Kidney epithelial cell (primary cell): ENCODE measurements at regions not wholly inside any gene's neighbourhood (a gene's known extent, or its start where the extent isn't known, plus 50 kb on each side); places are given as distances from the start of the nearest gene placed in this dataset.

ENCODE experiments used
- DNase-seq: peaks from one replicate; pipeline ENCODE4 v3.0.0-alpha.2; 2010; ENCODE audit warnings: low read depth
- H3K27me3 ChIP-seq: 2 replicates; pipeline ENCODE4 v1.6.0; 2011; ENCODE audit warnings: low read length; ENCODE audit not compliant: control insufficient read depth, insufficient read depth
- H3K36me3 ChIP-seq: 2 replicates; pipeline ENCODE4 v1.5.1; 2011; ENCODE audit warnings: low read length; ENCODE audit not compliant: control insufficient read depth, insufficient read depth
- H3K4me3 ChIP-seq: 2 replicates; pipeline ENCODE4 v1.5.1; 2011; ENCODE audit warnings: low read depth, mild to moderate bottlenecking, control low read depth, low read length
- TF ChIP-seq, protein P1 (sequence below): IDR thresholded peaks from 2 replicates; pipeline ENCODE4 v1.5.1; 2011; ENCODE audit warnings: mild to moderate bottlenecking, moderate library complexity, low read length, control low read depth, inconsistent platforms; ENCODE audit not compliant: insufficient read depth, poor library complexity, severe bottlenecking

DNA sequence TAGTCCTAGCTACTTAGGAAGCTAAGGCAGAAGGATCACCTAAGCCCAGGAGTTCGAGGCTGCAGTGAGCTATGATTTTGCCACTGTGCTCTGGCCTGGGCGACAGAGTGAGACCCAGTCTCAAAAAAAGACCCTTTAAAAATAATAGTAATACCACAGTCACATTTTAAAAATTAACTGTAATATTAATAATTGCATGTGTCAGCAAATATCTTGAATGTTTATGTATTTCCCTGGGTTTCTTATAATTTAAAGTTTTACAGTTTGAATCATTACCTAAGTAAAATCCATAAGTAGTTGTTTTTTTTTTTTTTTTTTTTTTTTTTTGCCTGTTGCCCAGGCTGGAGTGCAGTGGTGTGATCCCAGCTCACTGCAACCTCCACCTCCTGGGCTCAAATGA lies 69.2 kb downstream of the LYZL2 start:
- Histone ChIP-seq H3K4me3 (no peak overlapping the region), H3K27me3 (no peaks in the 10 kb centered on the region), H3K36me3 (no peaks in the 10 kb centered on the region)
- DNase-seq, result no peak
- TF ChIP-seq, protein P1, sequence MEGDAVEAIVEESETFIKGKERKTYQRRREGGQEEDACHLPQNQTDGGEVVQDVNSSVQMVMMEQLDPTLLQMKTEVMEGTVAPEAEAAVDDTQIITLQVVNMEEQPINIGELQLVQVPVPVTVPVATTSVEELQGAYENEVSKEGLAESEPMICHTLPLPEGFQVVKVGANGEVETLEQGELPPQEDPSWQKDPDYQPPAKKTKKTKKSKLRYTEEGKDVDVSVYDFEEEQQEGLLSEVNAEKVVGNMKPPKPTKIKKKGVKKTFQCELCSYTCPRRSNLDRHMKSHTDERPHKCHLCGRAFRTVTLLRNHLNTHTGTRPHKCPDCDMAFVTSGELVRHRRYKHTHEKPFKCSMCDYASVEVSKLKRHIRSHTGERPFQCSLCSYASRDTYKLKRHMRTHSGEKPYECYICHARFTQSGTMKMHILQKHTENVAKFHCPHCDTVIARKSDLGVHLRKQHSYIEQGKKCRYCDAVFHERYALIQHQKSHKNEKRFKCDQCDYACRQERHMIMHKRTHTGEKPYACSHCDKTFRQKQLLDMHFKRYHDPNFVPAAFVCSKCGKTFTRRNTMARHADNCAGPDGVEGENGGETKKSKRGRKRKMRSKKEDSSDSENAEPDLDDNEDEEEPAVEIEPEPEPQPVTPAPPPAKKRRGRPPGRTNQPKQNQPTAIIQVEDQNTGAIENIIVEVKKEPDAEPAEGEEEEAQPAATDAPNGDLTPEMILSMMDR, result no peak

DNA sequence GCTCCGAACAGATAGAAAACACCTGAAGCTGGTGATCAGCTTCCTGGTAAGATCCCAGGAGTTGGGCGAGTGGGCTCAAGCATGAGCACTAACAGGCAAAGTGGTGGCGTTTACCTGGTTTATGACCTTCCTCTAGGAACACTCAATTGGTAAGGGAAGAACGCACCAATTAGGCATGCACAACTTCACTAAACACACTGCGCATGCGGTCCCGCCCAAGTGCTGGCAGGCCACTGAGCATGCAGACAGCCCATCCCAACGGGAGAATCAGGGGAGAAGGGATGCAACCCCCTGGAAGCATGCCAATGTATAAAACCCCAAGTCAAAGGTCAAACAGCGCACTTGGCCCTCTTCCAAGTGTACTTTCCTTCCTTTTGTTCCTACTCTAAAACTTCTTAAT lies 70.4 kb downstream of the LYZL2 start:
- TF ChIP-seq, protein P1, result no peak
- Histone ChIP-seq H3K36me3 (no peaks in the 10 kb centered on the region), H3K4me3 (no peak overlapping the region), H3K27me3 (no peaks in the 10 kb centered on the region)
- no peak for DNase-seq

DNA sequence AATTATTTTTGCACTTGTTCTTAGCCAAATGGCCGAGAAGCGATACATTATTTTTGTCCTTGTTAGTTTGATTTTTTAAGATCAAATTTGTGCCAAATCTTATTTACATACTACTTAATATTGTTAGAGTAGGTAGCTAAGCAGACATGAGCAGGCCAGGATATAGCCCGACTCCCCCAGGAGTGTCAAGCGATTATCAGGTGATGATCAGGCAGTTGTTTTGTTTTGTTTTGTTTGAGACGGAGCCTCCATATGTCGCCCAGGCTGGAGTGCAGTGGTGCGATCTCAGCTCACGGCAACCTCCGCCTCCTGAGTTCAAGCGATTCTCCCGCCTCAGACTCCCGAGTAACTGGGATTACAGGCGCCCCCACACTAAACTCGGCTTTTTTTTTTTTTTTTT lies 71.1 kb downstream of the LYZL2 start:
- TF ChIP-seq, protein P1, result no peak
- Histone ChIP-seq H3K36me3 (no peaks in the 10 kb centered on the region), H3K4me3 (no peak overlapping the region), H3K27me3 (no peaks in the 10 kb centered on the region)
- DNase-seq, result no peak

DNA sequence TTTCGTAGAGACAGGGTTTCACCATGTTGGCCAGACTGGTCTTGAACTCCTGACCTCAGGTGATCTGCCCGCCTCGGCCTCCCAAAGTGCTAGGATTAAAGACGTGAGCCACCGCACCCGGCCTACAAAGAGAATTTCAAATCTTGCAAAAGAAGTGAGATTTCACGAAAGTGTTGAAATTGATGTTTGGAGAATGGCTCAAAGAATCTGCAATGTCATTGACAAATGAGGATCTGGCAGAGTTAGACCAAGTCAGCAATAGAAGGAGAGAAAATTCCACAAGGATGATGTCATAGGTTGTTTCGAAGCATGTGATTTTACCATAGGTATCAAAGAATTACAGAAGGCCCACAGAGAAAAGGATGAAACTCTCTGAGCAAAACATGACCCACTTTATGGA lies 71.7 kb downstream of the LYZL2 start:
- no peaks in the 10 kb centered on the region for H3K27me3 ChIP-seq
- H3K4me3 ChIP-seq, result no peak overlapping the region
- peak; percentile 38 for DNase-seq
- TF ChIP-seq, protein P1, result no peak
- H3K36me3 ChIP-seq, result no peaks in the 10 kb centered on the region

DNA sequence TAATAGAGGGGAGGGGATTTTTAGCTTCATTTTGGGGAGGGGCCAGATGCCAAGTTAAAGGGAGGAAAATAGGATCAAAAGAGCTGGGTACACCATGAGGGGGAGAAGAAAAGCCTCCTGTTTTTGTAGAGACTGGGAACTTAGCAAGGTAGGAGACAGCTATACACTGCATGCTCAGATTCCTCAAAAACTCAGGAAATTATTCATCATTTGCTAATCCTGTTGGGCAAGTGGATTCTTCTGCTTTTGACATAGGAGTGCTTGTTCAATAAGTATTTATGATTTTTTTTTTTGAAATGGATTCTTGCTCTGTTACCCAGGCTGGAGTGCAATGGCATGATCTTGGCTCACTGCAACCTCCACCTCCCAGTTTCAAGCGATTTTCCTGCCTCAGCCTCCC lies 73.4 kb downstream of the LYZL2 start:
- H3K27me3 ChIP-seq, result no peaks in the 10 kb centered on the region
- no peak for DNase-seq
- TF ChIP-seq, protein P1, result no peak

DNA sequence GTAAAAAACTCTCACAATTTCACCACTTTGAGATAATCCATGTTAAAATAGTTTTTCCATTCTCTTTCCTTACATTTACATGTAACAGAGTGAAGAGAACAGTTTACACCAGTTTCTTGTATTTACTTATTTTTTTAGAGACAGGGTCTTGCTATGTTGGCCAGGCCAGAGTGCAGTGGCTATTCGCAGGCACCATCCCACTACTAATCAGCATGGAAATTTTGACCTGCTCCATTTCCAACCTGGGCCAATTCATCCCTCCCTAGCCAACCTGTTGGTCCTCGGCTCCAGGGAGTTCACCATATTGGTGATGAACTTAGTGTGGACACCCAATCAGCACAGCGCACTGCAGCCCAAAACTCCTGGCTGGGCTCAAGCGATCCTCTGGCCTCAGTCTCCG lies 74.1 kb downstream of the LYZL2 start:
- no peak for DNase-seq

More for the DNA sequence above, 73.4 kb downstream of the LYZL2 start:
- H3K36me3 ChIP-seq, result no peaks in the 10 kb centered on the region
- no peak overlapping the region for H3K4me3 ChIP-seq

More for the DNA sequence above, 74.1 kb downstream of the LYZL2 start:
- TF ChIP-seq, protein P1, result no peak
- no peak overlapping the region for H3K4me3 ChIP-seq
- H3K27me3 ChIP-seq, result no peaks in the 10 kb centered on the region
- no peaks in the 10 kb centered on the region for H3K36me3 ChIP-seq
